Loucy (cell line): ENCODE measurements at regions not wholly inside any gene's neighbourhood (a gene's known extent, or its start where the extent isn't known, plus 50 kb on each side); places are given as distances from the start of the nearest gene placed in this dataset.

Experiments
- H2AFZ ChIP-seq: fragments of 200-600 bp; sonication (generic); 2 replicates; pipeline ENCODE4 v1.6.0; 2016; ENCODE audit warnings: antibody characterized with exemption, mild to moderate bottlenecking, low read length, moderate library complexity
- H3F3A ChIP-seq: fragments of 200-600 bp; 2 replicates; pipeline ENCODE4 v1.6.0; 2016; ENCODE audit warnings: antibody characterized with exemption, low read depth, mild to moderate bottlenecking
- H3K27me3 ChIP-seq: fragments of 200-600 bp; sonication (generic); 2 replicates; pipeline ENCODE4 v1.6.1; 2014; ENCODE audit warnings: low read length, mild to moderate bottlenecking; ENCODE audit not compliant: insufficient read depth, poor library complexity, severe bottlenecking
- H3K36me3 ChIP-seq: fragments of 200-600 bp; sonication (generic); 2 replicates; pipeline ENCODE4 v1.6.1; 2016; ENCODE audit warnings: low read length; ENCODE audit not compliant: insufficient read depth
- H3K4me1 ChIP-seq: fragments of 200-600 bp; sonication (generic); 2 replicates; pipeline ENCODE4 v1.5.1; 2014; ENCODE audit warnings: low read length, mild to moderate bottlenecking; ENCODE audit not compliant: insufficient read depth, poor library complexity, severe bottlenecking
- H3K4me2 ChIP-seq: fragments of 200-600 bp; sonication (generic); 2 replicates; pipeline ENCODE4 v1.6.0; 2014; ENCODE audit warnings: antibody characterized with exemption, low read length, low read depth, mild to moderate bottlenecking; ENCODE audit not compliant: poor library complexity, severe bottlenecking
- H3K4me3 ChIP-seq: fragments of 200-600 bp; sonication (generic); 2 replicates; pipeline ENCODE4 v1.5.1; 2014; ENCODE audit warnings: low read length, mild to moderate bottlenecking, mixed read lengths; ENCODE audit not compliant: poor library complexity, severe bottlenecking
- H3K79me2 ChIP-seq: fragments of 200-600 bp; sonication (generic); 2 replicates; pipeline ENCODE4 v1.6.1; 2014; ENCODE audit warnings: low read length; ENCODE audit not compliant: insufficient read depth
- H3K9ac ChIP-seq: fragments of 200-600 bp; sonication (generic); 2 replicates; pipeline ENCODE4 v1.6.0; 2014; ENCODE audit warnings: mild to moderate bottlenecking, low read depth, low read length, moderate library complexity; ENCODE audit not compliant: poor library complexity, severe bottlenecking
- H3K9me2 ChIP-seq: fragments of 200-600 bp; sonication (generic); replicated peaks from 2 replicates; pipeline ENCODE4 v1.6.1; 2016; ENCODE audit warnings: low read depth, low read length, mixed read lengths
- H3K9me3 ChIP-seq: fragments of 200-600 bp; sonication (generic); 2 replicates; pipeline ENCODE4 v1.6.1; 2014; ENCODE audit warnings: mild to moderate bottlenecking, antibody characterized with exemption, low read length, low read depth; ENCODE audit not compliant: insufficient read depth
- H4K20me1 ChIP-seq: fragments of 200-600 bp; sonication (generic); 2 replicates; pipeline ENCODE4 v1.6.0; 2014; ENCODE audit warnings: antibody characterized with exemption, low read length, mild to moderate bottlenecking; ENCODE audit not compliant: insufficient read depth, poor library complexity, severe bottlenecking
- EZH2phosphoT487 ChIP-seq: fragments of 200-600 bp; IDR thresholded peaks from 2 replicates; pipeline ENCODE4 v1.6.1; 2018; ENCODE audit warnings: antibody characterized with exemption, mild to moderate bottlenecking, moderate library complexity, borderline replicate concordance
- TF ChIP-seq, protein P1 (sequence below): fragments of 200-600 bp; sonication (generic); conservative IDR thresholded peaks from 2 replicates; pipeline ENCODE4 v1.5.1; 2014; ENCODE audit warnings: mild to moderate bottlenecking, antibody characterized with exemption, low read length

DNA sequence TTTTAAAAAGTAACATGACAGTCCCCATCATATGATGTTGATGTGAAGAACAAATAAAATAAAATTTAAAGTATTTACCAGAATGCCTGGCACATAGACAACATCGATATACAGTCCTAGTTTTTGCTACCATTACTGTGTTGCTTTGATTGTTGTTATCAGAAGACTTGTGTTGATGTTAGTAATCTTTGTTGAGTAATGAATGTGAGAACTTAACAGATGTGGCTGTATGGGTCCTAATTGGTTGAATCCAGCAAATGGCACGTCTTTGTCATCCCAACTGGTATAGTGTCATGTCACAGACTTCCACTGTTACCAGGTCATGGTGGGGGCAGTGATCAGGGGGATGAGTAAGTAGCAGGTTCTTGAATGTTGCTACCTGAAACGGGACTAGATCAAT lies 1151.4 kb upstream of the CDH8 start:
- Histone ChIP-seq H3K4me1 (no peaks in the 10 kb centered on the region), H2AFZ (no peak overlapping the region)
- TF ChIP-seq EZH2phosphoT487 = no peak
- TF ChIP-seq, protein P1, sequence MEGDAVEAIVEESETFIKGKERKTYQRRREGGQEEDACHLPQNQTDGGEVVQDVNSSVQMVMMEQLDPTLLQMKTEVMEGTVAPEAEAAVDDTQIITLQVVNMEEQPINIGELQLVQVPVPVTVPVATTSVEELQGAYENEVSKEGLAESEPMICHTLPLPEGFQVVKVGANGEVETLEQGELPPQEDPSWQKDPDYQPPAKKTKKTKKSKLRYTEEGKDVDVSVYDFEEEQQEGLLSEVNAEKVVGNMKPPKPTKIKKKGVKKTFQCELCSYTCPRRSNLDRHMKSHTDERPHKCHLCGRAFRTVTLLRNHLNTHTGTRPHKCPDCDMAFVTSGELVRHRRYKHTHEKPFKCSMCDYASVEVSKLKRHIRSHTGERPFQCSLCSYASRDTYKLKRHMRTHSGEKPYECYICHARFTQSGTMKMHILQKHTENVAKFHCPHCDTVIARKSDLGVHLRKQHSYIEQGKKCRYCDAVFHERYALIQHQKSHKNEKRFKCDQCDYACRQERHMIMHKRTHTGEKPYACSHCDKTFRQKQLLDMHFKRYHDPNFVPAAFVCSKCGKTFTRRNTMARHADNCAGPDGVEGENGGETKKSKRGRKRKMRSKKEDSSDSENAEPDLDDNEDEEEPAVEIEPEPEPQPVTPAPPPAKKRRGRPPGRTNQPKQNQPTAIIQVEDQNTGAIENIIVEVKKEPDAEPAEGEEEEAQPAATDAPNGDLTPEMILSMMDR = no peak

DNA sequence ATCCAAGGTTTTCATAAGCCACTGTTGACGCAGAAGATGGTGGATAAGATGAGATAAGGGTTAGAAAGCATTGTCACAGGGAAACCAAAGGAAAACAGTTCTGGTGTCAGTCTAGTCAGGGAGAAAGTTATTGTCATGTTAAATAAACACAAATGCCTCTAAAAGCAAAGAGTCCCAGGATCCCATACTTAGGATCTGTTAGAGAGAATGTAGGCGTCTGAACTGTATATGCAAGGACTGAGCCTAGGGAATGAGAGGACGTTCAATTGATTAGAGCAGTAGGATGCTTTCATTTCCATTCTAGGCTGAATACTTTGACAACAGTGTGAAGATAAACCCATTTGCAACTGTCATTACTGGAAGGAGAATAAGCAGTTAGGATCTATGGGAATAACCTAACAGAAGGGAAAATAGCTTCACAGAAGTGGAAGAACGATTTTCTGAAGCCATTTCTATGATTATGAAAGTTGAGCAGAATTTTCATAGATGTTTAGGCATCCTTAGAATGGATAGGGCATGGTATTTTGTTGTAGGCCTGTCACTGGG lies 1149.1 kb upstream of the CDH8 start:
- no peak overlapping the region for H2AFZ ChIP-seq
- no peaks in the 10 kb centered on the region for H3K79me2 ChIP-seq
- no peak overlapping the region for H3K4me3 ChIP-seq
- no peaks in the 10 kb centered on the region for H3K27me3 ChIP-seq
- no peaks in the 10 kb centered on the region for H4K20me1 ChIP-seq
- H3K36me3 ChIP-seq = no peaks in the 10 kb centered on the region
- no peaks in the 10 kb centered on the region for H3F3A ChIP-seq
- TF ChIP-seq, protein P1 = no peak
- no peak for TF ChIP-seq EZH2phosphoT487
- no peak overlapping the region for H3K4me2 ChIP-seq
- H3K9ac ChIP-seq = no peak overlapping the region
- H3K9me2 ChIP-seq = no peaks in the 10 kb centered on the region
- H3K9me3 ChIP-seq = no peaks in the 10 kb centered on the region
- H3K4me1 ChIP-seq = no peaks in the 10 kb centered on the region

More for the DNA sequence above, 1151.4 kb upstream of the CDH8 start:
- H3K4me2 ChIP-seq = no peak overlapping the region
- H3F3A ChIP-seq = no peaks in the 10 kb centered on the region
- no peaks in the 10 kb centered on the region for H3K36me3 ChIP-seq
- no peaks in the 10 kb centered on the region for H4K20me1 ChIP-seq
- H3K9me3 ChIP-seq = no peaks in the 10 kb centered on the region
- no peaks in the 10 kb centered on the region for H3K27me3 ChIP-seq
- H3K9ac ChIP-seq = no peak overlapping the region
- no peaks in the 10 kb centered on the region for H3K79me2 ChIP-seq
- H3K4me3 ChIP-seq = no peak overlapping the region
- H3K9me2 ChIP-seq = no peaks in the 10 kb centered on the region

DNA sequence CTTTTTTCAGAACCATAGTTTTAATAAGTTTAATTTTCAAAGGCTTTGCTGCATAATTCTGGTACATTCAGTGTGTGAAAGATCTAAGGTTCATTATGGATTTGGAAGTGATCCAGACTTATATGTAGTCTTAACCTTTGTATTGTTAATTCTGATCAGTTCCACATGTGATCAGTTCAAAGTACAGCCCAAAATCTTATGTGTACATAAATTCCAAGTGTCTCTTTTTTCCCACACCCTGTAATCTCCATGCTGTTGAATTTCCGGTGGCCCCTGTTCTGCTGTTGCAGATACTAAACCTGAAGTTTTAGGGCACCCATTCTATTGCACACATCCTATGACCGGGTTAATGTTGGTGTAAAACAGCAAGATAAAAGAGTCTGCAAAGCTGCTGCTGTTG lies 1147.5 kb upstream of the CDH8 start:
- Histone ChIP-seq H3K4me1 (no peaks in the 10 kb centered on the region), H3K27me3 (no peaks in the 10 kb centered on the region), H4K20me1 (no peaks in the 10 kb centered on the region), H3K9ac (no peak overlapping the region), H3K4me3 (no peak overlapping the region), H3K79me2 (no peaks in the 10 kb centered on the region), H2AFZ (no peak overlapping the region), H3K9me3 (no peaks in the 10 kb centered on the region), H3K36me3 (no peaks in the 10 kb centered on the region), H3K4me2 (no peak overlapping the region), H3K9me2 (no peaks in the 10 kb centered on the region), H3F3A (no peaks in the 10 kb centered on the region)
- no peak for TF ChIP-seq EZH2phosphoT487
- TF ChIP-seq, protein P1 = no peak
